Esophagus muscularis mucosa (tissue), 3 donors: ENCODE measurements at regions not wholly inside any gene's neighbourhood (a gene's known extent, or its start where the extent isn't known, plus 50 kb on each side); places are given as distances from the start of the nearest gene placed in this dataset.

ENCODE experiments used
- POLR2A ChIP-seq: fragments of 450-650 bp; IDR thresholded peaks from one replicate; pipeline ENCODE4 v1.6.1; 2017; ENCODE audit warnings: antibody characterized with exemption, moderate library complexity, mild to moderate bottlenecking, low read depth
- POLR2AphosphoS5 ChIP-seq, 2 donors: sonication (generic); formaldehyde crosslinking; IDR thresholded peaks; one replicate each; pipeline ENCODE4 v1.6.1; 2017; ENCODE audit warnings: antibody characterized with exemption in 2 of 2
- TF ChIP-seq, protein P1 (sequence below), 3 experiments: fragments of 200-600 bp in 2 of 3; fragments of 450-650 bp in 1 of 3; sonication (generic) in 2 of 3; IDR thresholded peaks; one replicate each; pipeline ENCODE4 v1.5.1; 2017 to 2019; ENCODE audit warnings: antibody characterized with exemption in 3 of 3, mild to moderate bottlenecking in 2 of 3, moderate library complexity in 1 of 3

DNA sequence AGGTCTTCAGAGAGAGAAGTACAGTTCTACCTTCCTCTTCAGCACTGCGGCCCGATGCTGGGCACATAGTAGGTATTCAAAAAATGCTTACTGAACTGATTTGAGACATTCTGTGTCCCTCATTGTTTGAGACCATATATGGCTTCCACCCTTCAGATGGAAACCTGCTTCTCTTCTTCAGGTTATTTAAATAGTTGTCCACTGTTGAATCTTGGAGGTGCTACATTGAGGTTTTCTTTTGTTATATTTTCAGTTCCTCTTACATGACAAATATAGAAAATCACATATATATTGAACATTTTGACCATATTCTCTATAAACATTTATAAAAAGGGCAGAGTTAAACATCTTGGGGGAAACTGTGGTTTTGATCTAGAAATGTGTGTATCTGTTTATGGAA, 200.2 kb upstream of the LRRC3B start:
- no peak for TF ChIP-seq POLR2AphosphoS5 (IDR thresholded peaks at IDR 0.05)
- TF ChIP-seq, protein P1, sequence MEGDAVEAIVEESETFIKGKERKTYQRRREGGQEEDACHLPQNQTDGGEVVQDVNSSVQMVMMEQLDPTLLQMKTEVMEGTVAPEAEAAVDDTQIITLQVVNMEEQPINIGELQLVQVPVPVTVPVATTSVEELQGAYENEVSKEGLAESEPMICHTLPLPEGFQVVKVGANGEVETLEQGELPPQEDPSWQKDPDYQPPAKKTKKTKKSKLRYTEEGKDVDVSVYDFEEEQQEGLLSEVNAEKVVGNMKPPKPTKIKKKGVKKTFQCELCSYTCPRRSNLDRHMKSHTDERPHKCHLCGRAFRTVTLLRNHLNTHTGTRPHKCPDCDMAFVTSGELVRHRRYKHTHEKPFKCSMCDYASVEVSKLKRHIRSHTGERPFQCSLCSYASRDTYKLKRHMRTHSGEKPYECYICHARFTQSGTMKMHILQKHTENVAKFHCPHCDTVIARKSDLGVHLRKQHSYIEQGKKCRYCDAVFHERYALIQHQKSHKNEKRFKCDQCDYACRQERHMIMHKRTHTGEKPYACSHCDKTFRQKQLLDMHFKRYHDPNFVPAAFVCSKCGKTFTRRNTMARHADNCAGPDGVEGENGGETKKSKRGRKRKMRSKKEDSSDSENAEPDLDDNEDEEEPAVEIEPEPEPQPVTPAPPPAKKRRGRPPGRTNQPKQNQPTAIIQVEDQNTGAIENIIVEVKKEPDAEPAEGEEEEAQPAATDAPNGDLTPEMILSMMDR (IDR thresholded peaks at IDR 0.05), result no peak
- no peak for TF ChIP-seq POLR2A
